HEK293 (cell line): ENCODE measurements at regions not wholly inside any gene's neighbourhood (a gene's known extent, or its start where the extent isn't known, plus 50 kb on each side); places are given as distances from the start of the nearest gene placed in this dataset.

ENCODE experiments used
- HOXD13 ChIP-seq: sonication (generic); formaldehyde crosslinking; IDR thresholded peaks from 2 replicates; pipeline ENCODE4 v1.8.0; 2022; ENCODE audit warnings: missing genetic modification reagents, borderline replicate concordance
- IKZF3 ChIP-seq: fragments of 450-650 bp; IDR thresholded peaks from 2 replicates; pipeline ENCODE4 v1.5.0; 2018; ENCODE audit warnings: missing biosample characterization, mild to moderate bottlenecking, missing genetic modification characterization, moderate library complexity
- KLF8 ChIP-seq: fragments of 450-650 bp; formaldehyde crosslinking; IDR thresholded peaks from 2 replicates; pipeline ENCODE4 v1.5.1; 2016; ENCODE audit warnings: missing biosample characterization, missing genetic modification characterization
- RBAK ChIP-seq: fragments of 450-650 bp; formaldehyde crosslinking; IDR thresholded peaks from 2 replicates; pipeline ENCODE4 v1.5.1; 2016; ENCODE audit warnings: missing biosample characterization, missing genetic modification characterization
- SCRT1 ChIP-seq: fragments of 450-650 bp; formaldehyde crosslinking; IDR thresholded peaks from 2 replicates; pipeline ENCODE4 v1.5.1; 2016; ENCODE audit warnings: missing biosample characterization, missing genetic modification characterization, borderline replicate concordance
- YY1 ChIP-seq: fragments of 450-650 bp; formaldehyde crosslinking; IDR thresholded peaks from 2 replicates; pipeline ENCODE4 v1.5.1; 2018; ENCODE audit warnings: missing biosample characterization, missing genetic modification characterization
- YY2 ChIP-seq: fragments of 450-650 bp; formaldehyde crosslinking; IDR thresholded peaks from 2 replicates; pipeline ENCODE4 v1.5.1; 2016; ENCODE audit warnings: missing biosample characterization, missing genetic modification characterization
- ZBTB1 ChIP-seq: fragments of 450-650 bp; formaldehyde crosslinking; IDR thresholded peaks from 2 replicates; pipeline ENCODE4 v1.5.1; 2016; ENCODE audit warnings: missing biosample characterization, missing genetic modification characterization
- ZBTB17 ChIP-seq: fragments of 450-650 bp; formaldehyde crosslinking; IDR thresholded peaks from 2 replicates; pipeline ENCODE4 v1.5.1; 2016; ENCODE audit warnings: missing biosample characterization, missing genetic modification characterization
- ZBTB8A ChIP-seq: fragments of 450-650 bp; formaldehyde crosslinking; IDR thresholded peaks from 2 replicates; pipeline ENCODE4 v1.5.1; 2016; ENCODE audit warnings: missing biosample characterization, missing genetic modification characterization
- ZEB2 ChIP-seq: fragments of 450-650 bp; formaldehyde crosslinking; IDR thresholded peaks from 2 replicates; pipeline ENCODE4 v1.5.1; 2016; ENCODE audit warnings: missing biosample characterization, missing genetic modification characterization
- ZNF121 ChIP-seq: fragments of 450-650 bp; formaldehyde crosslinking; IDR thresholded peaks from 2 replicates; pipeline ENCODE4 v1.5.1; 2016; ENCODE audit warnings: missing biosample characterization, missing genetic modification characterization
- ZNF155 ChIP-seq: fragments of 450-650 bp; formaldehyde crosslinking; IDR thresholded peaks from 2 replicates; pipeline ENCODE4 v1.5.1; 2016; ENCODE audit warnings: missing biosample characterization, missing genetic modification characterization
- ZNF174 ChIP-seq: fragments of 450-650 bp; formaldehyde crosslinking; IDR thresholded peaks from 2 replicates; pipeline ENCODE4 v1.5.0; 2017; ENCODE audit warnings: missing biosample characterization, mild to moderate bottlenecking, missing genetic modification characterization
- ZNF23 ChIP-seq: fragments of 450-650 bp; formaldehyde crosslinking; IDR thresholded peaks from 2 replicates; pipeline ENCODE4 v1.5.1; 2016; ENCODE audit warnings: missing biosample characterization, missing genetic modification characterization, borderline replicate concordance
- ZNF239 ChIP-seq: fragments of 450-650 bp; formaldehyde crosslinking; IDR thresholded peaks from 2 replicates; pipeline ENCODE4 v1.5.1; 2016; ENCODE audit warnings: missing biosample characterization, missing genetic modification characterization
- ZNF24 ChIP-seq: fragments of 450-650 bp; formaldehyde crosslinking; IDR thresholded peaks from 2 replicates; pipeline ENCODE4 v1.5.1; 2016; ENCODE audit warnings: missing biosample characterization, missing genetic modification characterization
- ZNF501 ChIP-seq: fragments of 450-650 bp; formaldehyde crosslinking; IDR thresholded peaks from 2 replicates; pipeline ENCODE4 v1.5.1; 2016; ENCODE audit warnings: missing biosample characterization, missing genetic modification characterization
- ZNF529 ChIP-seq: fragments of 450-650 bp; formaldehyde crosslinking; IDR thresholded peaks from 2 replicates; pipeline ENCODE4 v1.5.1; 2017; ENCODE audit warnings: missing genetic modification characterization, missing biosample characterization; ENCODE audit not compliant: insufficient replicate concordance
- ZNF530 ChIP-seq: fragments of 450-650 bp; formaldehyde crosslinking; IDR thresholded peaks from 2 replicates; pipeline ENCODE4 v1.5.1; 2016; ENCODE audit warnings: low read depth, missing biosample characterization, missing genetic modification characterization
- ZNF544 ChIP-seq: fragments of 450-650 bp; formaldehyde crosslinking; IDR thresholded peaks from 2 replicates; pipeline ENCODE4 v1.5.0; 2017; ENCODE audit warnings: missing biosample characterization, missing genetic modification characterization
- ZNF558 ChIP-seq: fragments of 450-650 bp; formaldehyde crosslinking; IDR thresholded peaks from 2 replicates; pipeline ENCODE4 v1.5.1; 2016; ENCODE audit warnings: missing biosample characterization, missing genetic modification characterization
- ZNF571 ChIP-seq: fragments of 450-650 bp; formaldehyde crosslinking; IDR thresholded peaks from 2 replicates; pipeline ENCODE4 v1.5.0; 2017; ENCODE audit warnings: missing biosample characterization, missing genetic modification characterization
- ZNF610 ChIP-seq: fragments of 450-650 bp; formaldehyde crosslinking; IDR thresholded peaks from 2 replicates; pipeline ENCODE4 v1.5.1; 2016; ENCODE audit warnings: missing biosample characterization, missing genetic modification characterization, borderline replicate concordance
- ZNF658 ChIP-seq: fragments of 450-650 bp; formaldehyde crosslinking; IDR thresholded peaks from 2 replicates; pipeline ENCODE4; 2016; ENCODE audit warnings: missing biosample characterization, missing genetic modification characterization
- ZSCAN16 ChIP-seq: fragments of 450-650 bp; formaldehyde crosslinking; IDR thresholded peaks from 2 replicates; pipeline ENCODE4 v1.5.1; 2016; ENCODE audit warnings: missing biosample characterization, missing genetic modification characterization
- TF ChIP-seq, protein P1 (sequence below): fragments of 450-650 bp; formaldehyde crosslinking; IDR thresholded peaks from 2 replicates; pipeline ENCODE4 v1.5.1; 2016; ENCODE audit warnings: missing biosample characterization, missing genetic modification characterization
- TF ChIP-seq, protein P2 (sequence below): fragments of 450-650 bp; formaldehyde crosslinking; IDR thresholded peaks from 2 replicates; pipeline ENCODE4 v1.5.1; 2016; ENCODE audit warnings: missing biosample characterization, missing genetic modification characterization
- TF ChIP-seq, protein P3 (sequence below): fragments of 450-650 bp; formaldehyde crosslinking; IDR thresholded peaks from 2 replicates; pipeline ENCODE4 v1.5.1; 2017; ENCODE audit warnings: missing biosample characterization, missing genetic modification characterization
- TF ChIP-seq, protein P4 (sequence below): fragments of 450-650 bp; formaldehyde crosslinking; IDR thresholded peaks from 2 replicates; pipeline ENCODE4 v1.5.0; 2017; ENCODE audit warnings: missing biosample characterization, missing genetic modification characterization, borderline replicate concordance
- TF ChIP-seq, protein P5 (sequence below): fragments of 450-650 bp; formaldehyde crosslinking; IDR thresholded peaks from 2 replicates; pipeline ENCODE4 v1.5.1; 2016; ENCODE audit warnings: missing biosample characterization, missing genetic modification characterization
- TF ChIP-seq, protein P6 (sequence below): fragments of 450-650 bp; formaldehyde crosslinking; IDR thresholded peaks from 2 replicates; pipeline ENCODE4 v1.5.1; 2016; ENCODE audit warnings: missing biosample characterization, missing genetic modification characterization

DNA sequence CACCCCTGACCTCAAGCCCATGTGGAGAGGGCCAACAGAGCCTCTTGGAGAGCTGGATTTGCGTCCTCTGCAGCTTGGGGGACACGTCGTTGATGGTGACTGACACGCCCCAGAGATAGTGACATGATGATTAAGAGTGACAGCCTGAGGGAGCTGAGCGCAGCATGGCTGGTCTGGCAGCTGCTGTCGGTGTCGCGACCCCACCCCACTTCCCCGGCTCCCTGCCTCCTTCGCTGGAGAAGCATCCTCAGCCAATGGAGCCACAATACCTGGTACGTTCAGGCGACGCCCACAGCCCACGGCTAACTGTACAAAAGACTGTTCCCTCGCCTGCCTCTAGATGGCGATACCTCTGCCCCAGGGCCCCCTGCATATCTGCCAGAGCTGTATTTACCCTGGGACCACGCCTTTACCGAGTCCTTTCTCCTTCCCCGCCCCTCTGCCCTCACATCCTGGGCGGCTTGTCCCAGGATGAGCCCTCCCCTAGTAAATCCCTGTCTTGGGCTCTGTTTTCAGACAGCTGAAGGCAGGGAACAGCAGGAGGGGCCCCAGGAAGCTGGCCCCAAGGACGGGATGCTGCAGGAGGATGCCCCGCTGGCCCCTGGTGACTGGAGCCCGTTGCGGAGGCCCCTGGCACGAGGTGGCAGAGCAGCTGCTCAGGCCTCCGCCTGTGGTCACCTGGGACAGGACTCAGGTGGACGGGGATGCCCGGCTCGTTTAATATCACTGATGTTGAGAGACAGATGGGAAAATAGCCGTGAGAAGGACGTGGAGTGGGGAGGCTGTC, 90.6 kb downstream of the RPS6KA4 start (continued):
- no peak for TF ChIP-seq ZBTB8A
- TF ChIP-seq HOXD13 (CRISPR knock-in tag), result no peak
- TF ChIP-seq, protein P1, sequence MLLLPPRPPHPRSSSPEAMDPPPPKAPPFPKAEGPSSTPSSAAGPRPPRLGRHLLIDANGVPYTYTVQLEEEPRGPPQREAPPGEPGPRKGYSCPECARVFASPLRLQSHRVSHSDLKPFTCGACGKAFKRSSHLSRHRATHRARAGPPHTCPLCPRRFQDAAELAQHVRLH, result no peak
- no peak for TF ChIP-seq ZNF24 (tag by site-specific recombination)
- TF ChIP-seq KLF8 (tag by site-specific recombination), result no peak
- no peak for TF ChIP-seq ZNF23 (tag by site-specific recombination)
- TF ChIP-seq ZBTB1 (tag by site-specific recombination), result no peak
- TF ChIP-seq YY2 (tag by site-specific recombination), result no peak
- no peak for TF ChIP-seq ZBTB17 (tag by site-specific recombination)
- TF ChIP-seq ZNF174 (tag by site-specific recombination), result no peak
- TF ChIP-seq ZNF610 (tag by site-specific recombination), result no peak
- no peak for TF ChIP-seq ZEB2 (tag by site-specific recombination)
- TF ChIP-seq IKZF3 (tag by site-specific recombination), result no peak
- TF ChIP-seq ZNF658 (tag by site-specific recombination), result no peak
- no peak for TF ChIP-seq ZNF571
- no peak for TF ChIP-seq YY1
- no peak for TF ChIP-seq ZNF544
- TF ChIP-seq ZSCAN16 (tag by site-specific recombination), result no peak
- TF ChIP-seq, protein P2, sequence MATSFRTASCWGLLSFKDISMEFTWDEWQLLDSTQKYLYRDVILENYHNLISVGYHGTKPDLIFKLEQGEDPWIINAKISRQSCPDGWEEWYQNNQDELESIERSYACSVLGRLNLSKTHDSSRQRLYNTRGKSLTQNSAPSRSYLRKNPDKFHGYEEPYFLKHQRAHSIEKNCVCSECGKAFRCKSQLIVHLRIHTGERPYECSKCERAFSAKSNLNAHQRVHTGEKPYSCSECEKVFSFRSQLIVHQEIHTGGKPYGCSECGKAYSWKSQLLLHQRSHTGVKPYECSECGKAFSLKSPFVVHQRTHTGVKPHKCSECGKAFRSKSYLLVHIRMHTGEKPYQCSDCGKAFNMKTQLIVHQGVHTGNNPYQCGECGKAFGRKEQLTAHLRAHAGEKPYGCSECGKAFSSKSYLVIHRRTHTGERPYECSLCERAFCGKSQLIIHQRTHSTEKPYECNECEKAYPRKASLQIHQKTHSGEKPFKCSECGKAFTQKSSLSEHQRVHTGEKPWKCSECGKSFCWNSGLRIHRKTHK (tag by site-specific recombination), result no peak
- no peak for TF ChIP-seq RBAK (tag by site-specific recombination)
- TF ChIP-seq ZNF155 (tag by site-specific recombination), result no peak
- TF ChIP-seq SCRT1 (tag by site-specific recombination), result no peak
- no peak for TF ChIP-seq ZNF121 (tag by site-specific recombination)
- no peak for TF ChIP-seq ZNF239 (tag by site-specific recombination)
- TF ChIP-seq ZNF530 (tag by site-specific recombination), result no peak
- TF ChIP-seq, protein P3, sequence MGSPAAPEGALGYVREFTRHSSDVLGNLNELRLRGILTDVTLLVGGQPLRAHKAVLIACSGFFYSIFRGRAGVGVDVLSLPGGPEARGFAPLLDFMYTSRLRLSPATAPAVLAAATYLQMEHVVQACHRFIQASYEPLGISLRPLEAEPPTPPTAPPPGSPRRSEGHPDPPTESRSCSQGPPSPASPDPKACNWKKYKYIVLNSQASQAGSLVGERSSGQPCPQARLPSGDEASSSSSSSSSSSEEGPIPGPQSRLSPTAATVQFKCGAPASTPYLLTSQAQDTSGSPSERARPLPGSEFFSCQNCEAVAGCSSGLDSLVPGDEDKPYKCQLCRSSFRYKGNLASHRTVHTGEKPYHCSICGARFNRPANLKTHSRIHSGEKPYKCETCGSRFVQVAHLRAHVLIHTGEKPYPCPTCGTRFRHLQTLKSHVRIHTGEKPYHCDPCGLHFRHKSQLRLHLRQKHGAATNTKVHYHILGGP (tag by site-specific recombination), result no peak
- no peak for TF ChIP-seq ZNF529 (tag by site-specific recombination)
- TF ChIP-seq, protein P4, sequence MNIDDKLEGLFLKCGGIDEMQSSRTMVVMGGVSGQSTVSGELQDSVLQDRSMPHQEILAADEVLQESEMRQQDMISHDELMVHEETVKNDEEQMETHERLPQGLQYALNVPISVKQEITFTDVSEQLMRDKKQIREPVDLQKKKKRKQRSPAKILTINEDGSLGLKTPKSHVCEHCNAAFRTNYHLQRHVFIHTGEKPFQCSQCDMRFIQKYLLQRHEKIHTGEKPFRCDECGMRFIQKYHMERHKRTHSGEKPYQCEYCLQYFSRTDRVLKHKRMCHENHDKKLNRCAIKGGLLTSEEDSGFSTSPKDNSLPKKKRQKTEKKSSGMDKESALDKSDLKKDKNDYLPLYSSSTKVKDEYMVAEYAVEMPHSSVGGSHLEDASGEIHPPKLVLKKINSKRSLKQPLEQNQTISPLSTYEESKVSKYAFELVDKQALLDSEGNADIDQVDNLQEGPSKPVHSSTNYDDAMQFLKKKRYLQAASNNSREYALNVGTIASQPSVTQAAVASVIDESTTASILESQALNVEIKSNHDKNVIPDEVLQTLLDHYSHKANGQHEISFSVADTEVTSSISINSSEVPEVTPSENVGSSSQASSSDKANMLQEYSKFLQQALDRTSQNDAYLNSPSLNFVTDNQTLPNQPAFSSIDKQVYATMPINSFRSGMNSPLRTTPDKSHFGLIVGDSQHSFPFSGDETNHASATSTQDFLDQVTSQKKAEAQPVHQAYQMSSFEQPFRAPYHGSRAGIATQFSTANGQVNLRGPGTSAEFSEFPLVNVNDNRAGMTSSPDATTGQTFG (tag by site-specific recombination), result no peak
- no peak for TF ChIP-seq ZNF501 (tag by site-specific recombination)
- no peak for TF ChIP-seq ZNF558 (tag by site-specific recombination)
- TF ChIP-seq, protein P5, sequence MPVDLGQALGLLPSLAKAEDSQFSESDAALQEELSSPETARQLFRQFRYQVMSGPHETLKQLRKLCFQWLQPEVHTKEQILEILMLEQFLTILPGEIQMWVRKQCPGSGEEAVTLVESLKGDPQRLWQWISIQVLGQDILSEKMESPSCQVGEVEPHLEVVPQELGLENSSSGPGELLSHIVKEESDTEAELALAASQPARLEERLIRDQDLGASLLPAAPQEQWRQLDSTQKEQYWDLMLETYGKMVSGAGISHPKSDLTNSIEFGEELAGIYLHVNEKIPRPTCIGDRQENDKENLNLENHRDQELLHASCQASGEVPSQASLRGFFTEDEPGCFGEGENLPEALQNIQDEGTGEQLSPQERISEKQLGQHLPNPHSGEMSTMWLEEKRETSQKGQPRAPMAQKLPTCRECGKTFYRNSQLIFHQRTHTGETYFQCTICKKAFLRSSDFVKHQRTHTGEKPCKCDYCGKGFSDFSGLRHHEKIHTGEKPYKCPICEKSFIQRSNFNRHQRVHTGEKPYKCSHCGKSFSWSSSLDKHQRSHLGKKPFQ (tag by site-specific recombination), result no peak
- TF ChIP-seq, protein P6, sequence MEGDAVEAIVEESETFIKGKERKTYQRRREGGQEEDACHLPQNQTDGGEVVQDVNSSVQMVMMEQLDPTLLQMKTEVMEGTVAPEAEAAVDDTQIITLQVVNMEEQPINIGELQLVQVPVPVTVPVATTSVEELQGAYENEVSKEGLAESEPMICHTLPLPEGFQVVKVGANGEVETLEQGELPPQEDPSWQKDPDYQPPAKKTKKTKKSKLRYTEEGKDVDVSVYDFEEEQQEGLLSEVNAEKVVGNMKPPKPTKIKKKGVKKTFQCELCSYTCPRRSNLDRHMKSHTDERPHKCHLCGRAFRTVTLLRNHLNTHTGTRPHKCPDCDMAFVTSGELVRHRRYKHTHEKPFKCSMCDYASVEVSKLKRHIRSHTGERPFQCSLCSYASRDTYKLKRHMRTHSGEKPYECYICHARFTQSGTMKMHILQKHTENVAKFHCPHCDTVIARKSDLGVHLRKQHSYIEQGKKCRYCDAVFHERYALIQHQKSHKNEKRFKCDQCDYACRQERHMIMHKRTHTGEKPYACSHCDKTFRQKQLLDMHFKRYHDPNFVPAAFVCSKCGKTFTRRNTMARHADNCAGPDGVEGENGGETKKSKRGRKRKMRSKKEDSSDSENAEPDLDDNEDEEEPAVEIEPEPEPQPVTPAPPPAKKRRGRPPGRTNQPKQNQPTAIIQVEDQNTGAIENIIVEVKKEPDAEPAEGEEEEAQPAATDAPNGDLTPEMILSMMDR, result peak; percentile 88
